DMS114 treated with DMSO at 0.1 percent for 48 hours (cell line): ENCODE measurements at regions not wholly inside any gene's neighbourhood (a gene's known extent, or its start where the extent isn't known, plus 50 kb on each side); places are given as distances from the start of the nearest gene placed in this dataset.

Source experiments
- DNase-seq: peaks from one replicate; lab custom pipeline; 2025; ENCODE audit not compliant: unreplicated experiment; lab: John Stamatoyannopoulos, UW

DNA sequence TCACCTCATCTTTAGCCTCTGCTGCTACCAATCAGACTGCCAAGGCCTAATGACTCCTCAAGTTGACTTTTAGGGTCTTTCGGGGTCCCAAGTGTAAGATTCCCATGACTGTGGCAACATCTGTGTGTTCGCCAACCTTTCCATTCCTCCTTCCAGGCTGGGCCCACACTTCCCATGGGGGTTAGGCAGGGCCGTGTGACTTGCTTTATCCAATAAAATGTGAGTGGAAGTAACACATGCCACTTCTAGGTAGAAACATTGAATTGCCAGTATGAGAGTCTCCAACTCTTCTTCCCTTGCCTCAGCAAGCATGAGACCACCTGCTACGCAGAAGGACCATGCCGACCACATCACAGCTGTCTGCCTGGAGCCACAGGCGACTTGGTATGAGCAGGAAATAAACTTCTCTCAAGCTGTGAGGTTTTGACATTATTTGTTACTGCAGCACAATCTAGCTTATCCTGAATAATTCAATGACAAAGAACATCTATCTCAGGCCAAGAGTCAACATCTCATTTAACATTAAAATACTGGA lies 190.4 kb upstream of the IER5L start:
- no peak for DNase-seq

DNA sequence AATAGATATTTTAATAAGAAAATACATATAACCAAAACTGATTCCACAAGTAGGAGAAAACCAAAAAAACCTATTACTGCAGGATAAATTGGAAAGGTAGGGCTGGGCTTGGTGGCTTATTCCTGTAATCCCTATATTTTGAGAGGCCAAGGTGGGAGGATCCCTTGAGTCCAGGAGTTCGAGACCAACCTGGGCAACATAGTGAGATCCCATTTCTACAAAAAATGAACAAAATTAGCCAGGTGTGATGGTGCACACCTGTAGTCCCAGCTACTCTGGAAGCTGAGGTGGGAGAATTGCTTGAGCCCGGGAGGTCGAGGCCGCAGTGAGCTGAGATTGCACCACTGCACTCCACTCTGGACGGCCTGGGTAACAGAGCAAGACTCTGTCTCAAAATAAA lies 189.2 kb upstream of the IER5L start:
- DNase-seq = no peak

DNA sequence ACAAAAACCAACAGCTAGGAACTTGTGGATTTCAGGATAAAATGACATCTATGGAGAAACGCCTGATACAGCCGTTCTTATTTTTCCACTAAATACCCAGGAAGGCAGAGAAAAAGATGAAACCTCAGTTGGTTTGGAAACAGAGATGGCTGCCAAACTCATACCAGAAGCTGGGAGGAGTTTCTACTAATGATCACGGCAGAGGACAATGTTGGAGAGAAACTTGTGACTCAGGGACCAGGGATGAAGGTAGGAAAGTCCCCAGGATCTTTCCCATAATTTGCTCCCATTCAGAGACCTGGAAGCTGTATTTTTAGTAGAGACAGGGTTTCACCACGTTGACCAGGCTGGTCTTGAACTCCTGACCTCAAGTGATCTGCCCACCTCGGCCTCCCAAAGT lies 187.1 kb upstream of the IER5L start:
- no peak for DNase-seq

DNA sequence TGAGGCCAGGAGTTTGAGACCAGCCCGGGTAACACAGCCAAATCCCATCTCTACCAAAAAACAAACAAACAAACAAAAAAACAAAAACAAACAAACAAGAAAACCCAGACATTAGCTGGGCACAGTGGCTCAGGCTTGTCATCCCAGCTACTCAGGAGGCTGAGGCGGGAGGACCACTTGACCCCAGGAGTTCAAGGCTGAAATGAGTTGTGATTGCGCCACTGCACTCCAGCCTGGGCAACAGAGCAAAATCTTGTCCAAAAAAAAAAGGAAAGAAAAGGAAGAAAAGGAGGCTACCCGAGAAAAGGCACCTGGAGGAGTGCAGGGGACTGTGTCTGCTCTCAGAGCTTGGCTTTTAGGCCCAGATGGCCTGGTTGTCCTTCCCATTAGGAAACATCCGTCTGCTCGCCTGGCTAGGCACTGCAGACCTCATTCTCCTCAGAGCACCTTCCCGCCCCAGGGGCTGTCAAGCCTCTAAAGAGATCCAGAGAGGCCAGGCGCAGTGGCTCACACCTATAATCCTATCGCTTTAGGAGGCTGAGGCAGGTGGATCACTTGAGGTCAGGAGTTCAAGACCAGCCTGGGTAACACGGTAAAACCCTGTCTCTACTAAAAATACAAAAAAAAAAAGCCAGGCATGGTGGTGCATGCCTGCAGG lies 185.3 kb upstream of the IER5L start:
- DNase-seq = no peak

- DNase-seq = no peak
These were observed 184.4 kb upstream of the IER5L start for GRCh38 chr9:129362287-129363000.

- no peak for DNase-seq
These were observed 183.1 kb upstream of the IER5L start for GRCh38 chr9:129361196-129361595.

DNA sequence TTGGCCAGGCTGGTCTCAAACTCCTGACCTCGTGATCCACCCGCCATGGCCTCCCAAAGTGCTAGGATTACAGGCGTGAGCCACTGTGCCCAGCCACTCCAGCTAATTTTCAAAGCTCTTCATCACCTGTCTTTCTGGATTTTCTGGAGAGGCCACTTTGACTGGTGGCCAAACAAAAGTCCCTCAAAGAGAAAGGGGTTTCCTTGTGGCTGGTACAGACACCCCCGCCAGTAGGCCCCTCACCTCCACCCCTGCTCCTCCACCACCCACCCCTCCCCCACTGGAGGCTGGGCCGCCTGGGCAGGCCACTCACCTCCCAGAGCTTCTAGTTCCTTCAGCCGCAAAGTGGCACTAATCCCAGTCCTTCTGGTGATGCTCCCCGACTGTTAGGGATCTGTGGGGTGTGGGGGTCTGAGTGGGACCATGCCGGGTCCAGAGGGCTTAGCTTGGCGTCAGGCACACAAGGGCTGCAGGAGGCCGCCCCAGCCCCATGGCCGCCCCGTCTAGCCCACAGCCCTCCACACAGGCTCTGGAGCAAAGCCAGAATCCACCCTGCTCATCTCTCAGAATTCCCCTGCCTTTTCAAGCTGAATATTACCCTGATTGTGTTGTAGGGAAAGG lies 182.0 kb upstream of the IER5L start:
- DNase-seq = no peak

DNA sequence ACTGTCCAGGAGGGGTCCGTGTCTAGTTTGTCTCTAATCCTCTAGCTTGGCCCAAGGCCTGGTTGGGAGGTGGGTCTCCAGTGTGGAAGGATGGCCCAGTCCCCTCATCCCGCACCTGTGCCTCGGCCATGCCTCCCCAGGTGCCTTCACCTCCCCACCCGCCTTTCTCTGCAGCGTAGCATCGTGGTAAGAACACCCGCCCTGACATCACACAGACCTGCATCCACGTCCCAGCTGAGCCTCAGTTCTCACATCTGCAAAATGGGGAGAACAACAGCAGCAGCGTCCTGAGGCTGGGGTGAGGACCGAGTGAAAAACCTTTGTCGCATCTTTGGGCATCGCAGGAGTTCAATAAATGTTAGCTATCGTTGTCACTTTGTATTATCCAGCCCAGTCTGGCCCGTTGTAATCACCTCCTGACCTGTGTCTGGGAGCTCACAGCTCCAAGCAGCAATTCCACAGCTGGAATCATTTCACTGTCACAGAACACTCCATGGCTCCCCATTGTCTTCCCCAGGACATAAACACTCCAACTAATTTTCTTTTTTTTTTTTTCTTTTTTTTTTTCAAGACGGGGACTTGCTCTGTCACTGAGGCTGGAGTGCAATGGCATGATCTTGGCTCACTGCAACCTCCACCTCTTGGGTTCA lies 181.2 kb upstream of the IER5L start:
- no peak for DNase-seq

DNA sequence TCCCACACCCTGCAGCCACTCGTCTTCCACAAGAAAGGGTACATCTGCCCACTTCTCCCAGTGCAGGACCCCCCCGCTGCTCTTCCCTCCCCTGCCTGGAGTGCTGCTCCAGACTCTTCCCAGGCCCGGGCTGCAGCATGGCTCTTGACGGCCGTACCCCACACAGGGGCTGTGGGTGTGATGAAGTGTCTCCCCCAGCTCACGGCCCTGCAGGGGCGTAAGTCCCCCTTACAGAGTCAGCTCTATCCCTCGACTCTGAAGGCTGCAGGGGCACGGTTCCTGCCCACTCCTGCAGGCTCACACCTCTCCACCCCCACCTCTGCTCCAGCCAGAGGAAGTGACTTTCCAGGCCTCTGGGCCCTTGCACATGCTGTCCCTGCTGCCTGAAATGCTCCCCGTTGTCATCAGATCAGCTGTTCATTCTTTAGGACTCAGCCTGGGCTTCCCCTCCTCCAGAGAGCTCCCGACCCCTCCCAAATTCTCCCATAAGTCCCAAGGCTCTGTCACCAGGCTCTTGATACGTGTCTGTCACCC lies 180.6 kb upstream of the IER5L start:
- DNase-seq = no peak

DNA sequence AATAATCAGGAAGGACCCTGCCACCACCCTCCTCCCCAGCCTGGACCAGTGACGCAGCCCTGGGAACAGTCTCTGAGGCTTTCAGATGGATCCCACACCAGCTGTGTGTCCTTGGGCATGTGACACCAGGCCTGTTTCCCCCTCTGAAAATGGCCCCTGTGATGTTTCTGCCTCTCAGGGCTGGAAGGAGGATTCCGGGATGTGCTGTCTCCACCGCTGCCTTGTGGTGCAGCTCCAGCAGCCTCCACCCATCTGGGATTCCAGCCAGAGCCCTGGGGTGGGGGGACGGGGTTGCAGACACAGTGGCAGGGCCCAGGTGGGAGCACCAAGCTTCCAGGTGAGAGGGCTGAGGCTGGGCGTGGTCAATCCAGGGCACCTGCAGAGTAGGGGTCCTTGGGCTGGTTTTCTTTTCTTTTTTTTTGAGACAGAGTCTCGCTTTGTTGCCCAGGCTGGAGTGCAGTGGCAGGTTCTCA lies 179.7 kb upstream of the IER5L start:
- DNase-seq = no peak

DNA sequence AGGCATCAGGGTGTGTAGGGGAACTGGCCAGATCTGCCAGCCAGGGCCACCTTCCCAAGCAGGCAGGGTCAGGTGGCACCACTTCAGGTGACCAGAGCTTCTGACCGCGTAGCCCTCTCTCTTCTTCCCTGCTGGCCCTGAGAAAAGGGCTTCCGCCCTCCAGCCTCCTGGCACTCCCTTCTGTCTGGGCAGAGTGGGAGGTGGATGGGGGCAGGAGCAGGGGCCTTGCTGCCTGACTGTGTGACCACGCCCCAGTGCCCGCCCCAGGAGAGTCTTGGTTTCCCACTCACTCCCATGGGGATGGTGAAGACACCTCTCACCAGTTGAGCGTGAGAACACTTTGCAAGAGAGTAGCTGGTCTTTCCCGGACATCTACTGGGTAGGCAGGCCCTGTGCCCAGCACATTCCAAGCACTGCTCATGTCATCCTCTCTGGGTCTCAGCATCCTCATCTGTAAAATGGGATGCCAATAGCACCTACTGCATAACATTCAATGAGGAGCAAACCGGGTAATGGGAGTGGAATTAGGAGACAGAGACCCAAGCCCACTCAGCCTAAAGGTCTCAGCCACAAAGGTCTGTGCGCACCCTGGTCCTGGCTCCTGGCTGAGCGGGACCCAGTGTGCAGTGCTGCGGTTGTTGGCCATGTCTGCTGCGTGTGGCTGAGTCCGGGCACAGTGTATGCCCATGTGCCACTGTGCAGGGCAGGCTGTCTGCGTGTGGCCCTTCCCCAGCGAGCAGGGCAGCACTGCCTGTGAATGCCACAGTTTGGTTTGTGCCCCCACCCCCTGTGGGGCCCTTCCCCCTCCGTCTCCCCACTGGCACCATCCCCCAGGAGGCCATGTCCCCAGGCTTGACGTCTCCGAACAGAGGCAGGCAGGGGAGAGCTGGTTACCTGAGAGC lies 179.1 kb upstream of the IER5L start:
- DNase-seq = no peak

DNA sequence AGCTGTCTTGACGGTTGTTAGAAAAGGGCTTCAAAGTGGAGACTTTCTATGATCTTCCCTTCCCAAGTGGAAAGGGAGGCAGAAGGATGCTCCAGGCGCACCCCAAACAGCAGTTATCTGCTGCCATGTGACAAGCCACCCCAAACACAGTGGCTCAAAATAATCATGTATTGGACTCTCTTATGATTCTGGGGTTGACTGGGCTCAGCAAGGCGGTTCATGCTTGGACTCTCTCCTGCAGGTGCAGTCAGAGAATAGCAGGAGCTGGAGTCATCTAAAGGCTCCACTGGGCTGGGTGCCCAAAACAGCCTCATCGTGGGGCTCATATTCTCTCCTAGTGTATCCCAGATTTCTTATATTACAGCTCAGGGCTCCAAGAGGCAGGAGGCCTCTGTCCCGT lies 177.6 kb upstream of the IER5L start:
- DNase-seq = no peak

DNA sequence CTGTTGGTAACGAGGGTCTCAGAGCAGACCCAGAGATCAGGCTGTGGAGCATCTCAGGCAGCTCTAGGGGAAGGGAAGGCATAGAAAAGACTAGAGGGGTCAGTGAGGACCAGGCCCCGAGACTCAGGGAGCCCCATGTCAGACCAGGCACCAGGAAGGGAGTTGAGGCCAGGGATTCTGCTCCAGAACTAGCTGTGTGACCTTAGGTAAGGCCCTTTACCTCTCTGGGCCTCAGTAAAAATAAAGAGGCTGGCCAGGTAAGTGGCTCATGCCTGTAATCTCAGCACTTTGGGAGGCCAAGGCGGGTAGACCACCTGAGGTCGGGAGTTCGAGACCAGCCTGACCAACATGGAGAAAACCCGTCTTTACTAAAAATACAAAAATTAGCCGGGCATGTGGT lies 176.4 kb upstream of the IER5L start:
- DNase-seq = no peak

- no peak for DNase-seq
These were observed 175.8 kb upstream of the IER5L start for GRCh38 chr9:129353697-129354336.

GRCh38 chr9:129352146-129352865 lies 174.2 kb upstream of the IER5L start:
- DNase-seq = no peak

- no peak for DNase-seq
These were observed 173.6 kb upstream of the IER5L start for GRCh38 chr9:129351642-129352145.

- peak; percentile 13 for DNase-seq
These were observed 173.1 kb upstream of the IER5L start for GRCh38 chr9:129351058-129351641.

DNA sequence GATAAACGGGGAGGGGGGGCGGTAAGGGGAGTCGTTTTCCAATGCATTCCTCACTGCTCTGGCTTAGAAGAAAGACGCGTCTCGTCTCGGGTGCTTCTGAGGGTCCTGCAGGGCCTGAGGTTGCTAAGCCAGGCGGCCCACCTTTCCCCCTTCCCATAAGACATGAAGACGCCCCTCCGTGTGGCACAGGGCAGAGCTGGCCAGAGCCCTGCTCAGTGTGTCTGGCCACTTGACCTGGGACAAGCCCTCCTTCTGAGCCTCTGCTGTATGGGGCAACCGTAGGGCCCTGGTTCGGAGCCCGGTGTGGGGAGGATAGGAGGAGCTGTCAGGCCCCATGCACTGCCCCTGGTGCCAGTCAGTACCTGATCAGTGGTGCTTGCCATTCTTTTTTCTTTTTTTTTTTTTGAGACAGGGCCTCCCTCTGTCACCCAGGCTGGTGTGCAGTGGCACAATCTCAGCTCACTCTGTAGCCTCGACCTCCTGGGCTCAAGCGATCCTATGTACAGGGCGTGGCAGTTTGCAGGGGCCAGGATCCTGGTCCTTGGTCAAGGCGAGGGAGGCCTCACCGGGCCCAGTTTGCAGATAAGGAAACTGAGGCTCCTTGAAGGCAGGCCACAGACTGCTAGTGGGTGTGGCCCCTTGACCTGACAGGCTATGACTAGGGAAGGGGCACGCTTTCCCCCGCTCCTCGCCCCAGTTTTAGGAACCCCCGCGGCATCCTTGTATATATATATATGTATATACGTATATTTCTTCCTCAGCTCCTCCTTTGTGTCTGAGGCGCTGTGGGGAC lies 172.3 kb upstream of the IER5L start:
- DNase-seq = no peak
